K562 (cell line): ENCODE measurements at regions not wholly inside any gene's neighbourhood (a gene's known extent, or its start where the extent isn't known, plus 50 kb on each side); places are given as distances from the start of the nearest gene placed in this dataset.

Experiments used
- ATAC-seq: fragments of 200-7000 bp; cut with Tn5 transposase; 3 replicates; pipeline ENCODE4 v1.9.1; 2020; ENCODE audit warnings: moderate library complexity
- BruUV-seq: library from RNA; stranded (reverse); fragments of 400-500 nt; replicated peaks from 2 replicates; lab custom pipeline; 2021; lab: Mats Ljungman, UMichigan
- CTCF ChIA-PET: fragments of 300-600 bp; formaldehyde crosslinking; extraction: SDS; loops from one replicate; lab custom pipeline; 2021; ENCODE audit warnings: low intra/inter-chr PET ratio; lab: Yijun Ruan, JAX
- POLR2A ChIA-PET: fragments of 300-600, 350-650 bp; sonication (Branson Sonifier 250); formaldehyde crosslinking; extraction: SDS; loops from one replicate; lab custom pipeline; 2021; ENCODE audit warnings: antibody characterized with exemption, inconsistent platforms; lab: Yijun Ruan, JAX
- DNase-seq, 4 experiments: peaks; one replicate each; pipeline versions ENCODE4 v3.0.0 to v3.0.0-alpha.2; 2011 to 2018; ENCODE audit warnings: low spot score in 3 of 4, mixed read lengths in 3 of 4; ENCODE audit errors: extremely low read depth in 1 of 4
- FAIRE-seq: peaks from 2 replicates; lab custom pipeline; 2011; peaks lifted over from hg19 to GRCh38; lab: Jason Lieb, UNC
- H2AFZ ChIP-seq: 2 replicates; pipeline ENCODE4 v1.6.0; 2011; ENCODE audit warnings: low read depth, low read length, control low read depth, inconsistent platforms
- H3K27ac ChIP-seq: fragments of 200-600 bp; 3 replicates; pipeline ENCODE4 v1.8.0; 2011; ENCODE audit warnings: low read depth, mild to moderate bottlenecking, control low read depth, inconsistent platforms, low read length, moderate library complexity, mixed read lengths; ENCODE audit errors: extremely low read depth
- H3K27me3 ChIP-seq, 2 experiments: fragments of 300-600 bp in 1 of 2; 2 replicates in 1 of 2; 3 replicates in 1 of 2; pipeline versions ENCODE4 v1.6.0 to v1.8.0; 2011; ENCODE audit warnings: inconsistent platforms in 2 of 2, low read length in 2 of 2, mild to moderate bottlenecking in 1 of 2, mixed read lengths in 1 of 2, moderate library complexity in 1 of 2; ENCODE audit not compliant: control insufficient read depth in 2 of 2, insufficient read depth in 2 of 2
- H3K36me3 ChIP-seq: fragments of 300-600 bp; 3 replicates; pipeline ENCODE4 v1.8.0; 2011; ENCODE audit warnings: mild to moderate bottlenecking, low read length, inconsistent platforms; ENCODE audit not compliant: control insufficient read depth, insufficient read depth
- H3K4me1 ChIP-seq, 2 experiments: fragments of 200-600 bp in 1 of 2; replicated peaks in 1 of 2; 2 replicates in 1 of 2; 3 replicates in 1 of 2; pipeline versions ENCODE4 v1.5.1 to v1.8.0; 2011; ENCODE audit warnings: inconsistent platforms in 2 of 2, low read length in 2 of 2, mild to moderate bottlenecking in 1 of 2, mixed read lengths in 1 of 2, moderate library complexity in 1 of 2; ENCODE audit not compliant: control insufficient read depth in 2 of 2, insufficient read depth in 2 of 2
- H3K4me2 ChIP-seq: 2 replicates; pipeline ENCODE4 v1.6.1; 2011; ENCODE audit warnings: low read length, control low read depth, inconsistent platforms, mixed read lengths; ENCODE audit not compliant: insufficient read depth
- H3K4me3 ChIP-seq: fragments of 200-600 bp; sonication (generic), shearing (Covaris generic); 2 replicates; pipeline ENCODE4 v1.5.1; 2016; ENCODE audit warnings: control low read depth, inconsistent platforms
- H3K79me2 ChIP-seq: fragments of 200-600 bp; 3 replicates; pipeline ENCODE4 v1.8.0; 2011; ENCODE audit warnings: low read length, inconsistent platforms; ENCODE audit not compliant: control insufficient read depth, insufficient read depth
- H3K9ac ChIP-seq, 2 experiments: 2 replicates each; pipeline versions ENCODE4 v1.6.0 to v1.6.1; 2011; ENCODE audit warnings: low read depth in 2 of 2, low read length in 2 of 2, control low read depth in 1 of 2, inconsistent platforms in 1 of 2, mild to moderate bottlenecking in 1 of 2, mixed read lengths in 1 of 2; ENCODE audit not compliant: insufficient read depth in 1 of 2
- H3K9me1 ChIP-seq: one replicate; pipeline ENCODE4 v1.6.0; 2011; ENCODE audit warnings: inconsistent platforms, mild to moderate bottlenecking, low read length, moderate library complexity; ENCODE audit not compliant: control insufficient read depth, insufficient read depth
- H3K9me3 ChIP-seq: replicated peaks from 2 replicates; pipeline ENCODE4 v1.5.1; 2011; ENCODE audit warnings: low read depth, low read length, inconsistent platforms; ENCODE audit not compliant: control insufficient read depth, insufficient read depth
- H4K20me1 ChIP-seq: replicated peaks from 2 replicates; pipeline ENCODE4 v1.6.1; 2011; ENCODE audit warnings: low read length, inconsistent platforms, mixed read lengths; ENCODE audit not compliant: control insufficient read depth, insufficient read depth
- HNRNPK ChIP-seq: fragments of 200-400 bp; formaldehyde crosslinking; IDR thresholded peaks from one replicate; pipeline ENCODE4 v1.6.1; 2018; ENCODE audit warnings: mild to moderate bottlenecking, low read depth, low read length; ENCODE audit not compliant: poor library complexity, severe bottlenecking
- MEIS2 ChIP-seq: fragments of 450-650 bp; IDR thresholded peaks from 2 replicates; pipeline ENCODE4 v1.6.1; 2014; ENCODE audit warnings: mild to moderate bottlenecking; ENCODE audit not compliant: partially characterized antibody
- NR2C2 ChIP-seq, 2 experiments: fragments of 200-800 bp in 1 of 2; sonication (Bioruptor generic) in 1 of 2; sonication (generic) in 1 of 2; formaldehyde crosslinking in 1 of 2; IDR thresholded peaks; 2 replicates each; pipeline versions ENCODE4 v1.6.1 to v1.8.0; 2016 to 2022; ENCODE audit warnings: mild to moderate bottlenecking in 1 of 2, missing compliant biosample characterization in 1 of 2, missing genetic modification characterization in 1 of 2, missing genetic modification reagents in 1 of 2
- PBX2 ChIP-seq, 2 experiments: IDR thresholded peaks in 1 of 2; conservative IDR thresholded peaks in 1 of 2; 2 replicates each; pipeline ENCODE4 v1.6.1; 2016; ENCODE audit warnings: low read depth in 2 of 2, mild to moderate bottlenecking in 1 of 2, missing compliant biosample characterization in 1 of 2, missing genetic modification characterization in 1 of 2, moderate library complexity in 1 of 2
- PML ChIP-seq: IDR thresholded peaks from 2 replicates; pipeline ENCODE4 v1.6.1; 2012; ENCODE audit warnings: low read length, inconsistent platforms
- POLR3G ChIP-seq: IDR thresholded peaks from 2 replicates; pipeline ENCODE4 v1.6.1; 2011; ENCODE audit not compliant: insufficient read length, insufficient replicate concordance; ENCODE audit errors: extremely low read depth
- PYGO2 ChIP-seq: fragments of 450-650 bp; IDR thresholded peaks from 2 replicates; pipeline ENCODE4 v1.6.1; 2016; ENCODE audit warnings: mild to moderate bottlenecking, missing genetic modification characterization, moderate library complexity, missing compliant biosample characterization
- RCOR1 ChIP-seq, 2 experiments: IDR thresholded peaks; 2 replicates each; pipeline ENCODE4 v1.6.1; 2012; ENCODE audit warnings: low read depth in 2 of 2, low read length in 2 of 2, borderline replicate concordance in 1 of 2, improper control_type of control experiment in 1 of 2
- SUPT5H ChIP-seq: fragments of 450-650 bp; IDR thresholded peaks from 2 replicates; pipeline ENCODE4 v1.6.1; 2016
- TCF15 ChIP-seq: fragments of 250-450 bp; sonication (Bioruptor Pico); IDR thresholded peaks from 2 replicates; pipeline ENCODE4 v1.8.0; 2022; ENCODE audit warnings: moderate library complexity, mild to moderate bottlenecking, inconsistent platforms
- USF1 ChIP-seq: sonication (generic); formaldehyde crosslinking; IDR thresholded peaks from 2 replicates; pipeline ENCODE4 v1.9.0; 2022; ENCODE audit warnings: mild to moderate bottlenecking, missing genetic modification reagents
- WGBS: fragments of 100-300 bp; shearing (Covaris generic); methylation state at CpG from one replicate; pipeline ENCODE4 v1.1.6; 2016; ENCODE audit warnings: low coverage, mixed read lengths; ENCODE audit not compliant: insufficient coverage; ENCODE audit errors: missing lambda C conversion rate; 5-methylcytosine and 5-hydroxymethylcytosine counted together
- in situ Hi-C: fragments of 300-500 bp; cut with MboI; formaldehyde crosslinking; loops from 4 replicates; pipeline ENCODE4 v1.15.0; 2018; ENCODE audit warnings: inconsistent platforms, mixed read lengths
- intact Hi-C: fragments of 100-400 bp; cut with micrococcal nuclease; formaldehyde crosslinking; loops from 2 replicates; pipeline ENCODE4 v1.14.2; 2022

GRCh38 chr9:19551124-19551929 lies 142.5 kb downstream of the ACER2 start:
- DNase-seq (no peak), FAIRE-seq (no peak), ATAC-seq (no peak)
- H3K4me1 ChIP-seq: no peaks in the 10 kb centered on the region
- no peak overlapping the region for H3K27ac ChIP-seq
- H3K4me3 ChIP-seq: no peak overlapping the region
- no peak overlapping the region for H3K4me2 ChIP-seq
- ChIA-PET POLR2A (no interaction called here), CTCF (no interaction called here)
- no peak overlapping the region for H3K9ac ChIP-seq
- no peaks in the 10 kb centered on the region for H4K20me1 ChIP-seq
- no peaks in the 10 kb centered on the region for H3K27me3 ChIP-seq
- no TSS peak for BruUV-seq
- H3K9me1 ChIP-seq: no peaks in the 10 kb centered on the region
- no peak for TF ChIP-seq POLR3G
- no peak for TF ChIP-seq HNRNPK
- no peak for TF ChIP-seq RCOR1 (IDR thresholded peaks at IDR 0.05; ENCODE audit: borderline replicate concordance in 1 of 2, low read depth in 2 of 2, low read length in 2 of 2)
- no peak for TF ChIP-seq PYGO2 (tag)
- peak; percentile 21 for TF ChIP-seq MEIS2
- no peak for TF ChIP-seq TCF15 (CRISPR knock-in tag)
- TF ChIP-seq PML: no peak
- TF ChIP-seq NR2C2 (CRISPR knock-in tag; IDR thresholded peaks at IDR 0.05): no peak
- TF ChIP-seq NR2C2 (tag; IDR thresholded peaks at IDR 0.05): no peak
- no peak for TF ChIP-seq PBX2 (CRISPR knock-in tag; IDR thresholded peaks at IDR 0.05; ENCODE audit: low read depth)
- peak; percentile 62 for TF ChIP-seq PBX2 (tag; conservative IDR thresholded peaks at IDR 0.05; ENCODE audit: low read depth)
- no peak for TF ChIP-seq USF1 (CRISPR knock-in tag)
- no peak for TF ChIP-seq SUPT5H
- no peaks in the 10 kb centered on the region for H3K9me3 ChIP-seq
- WGBS: 6% methylated on average over 8 of the region's 8 CpGs
- intact Hi-C loops: no loop called here
- H3K79me2 ChIP-seq: no peaks in the 10 kb centered on the region
- in situ Hi-C loops: no loop called here
- H2AFZ ChIP-seq: no peak overlapping the region
- H3K36me3 ChIP-seq: no peaks in the 10 kb centered on the region
